CD4-positive, alpha-beta T cell treated with Interleukin-4 for 1 hour (primary cell): ENCODE measurements at regions not wholly inside any gene's neighbourhood (a gene's known extent, or its start where the extent isn't known, plus 50 kb on each side); places are given as distances from the start of the nearest gene placed in this dataset.

ENCODE experiments used
- DNase-seq, 2 donors: peaks; one replicate each; pipeline ENCODE4 v3.0.0-alpha.2; 2020 to 2022

- DNase-seq: no peak
Observed at GRCh38 chr16:73389085-73389484, 341.2 kb upstream of the ZFHX3 start.

GRCh38 chr16:73387979-73388378 lies 340.1 kb upstream of the ZFHX3 start:
- DNase-seq: no peak

- no peak for DNase-seq
Observed at GRCh38 chr16:73385696-73386095, 337.8 kb upstream of the ZFHX3 start.

GRCh38 chr16:73384506-73385089 lies 336.7 kb upstream of the ZFHX3 start:
- no peak for DNase-seq

- no peak for DNase-seq
Observed at GRCh38 chr16:73383988-73384365, 336.0 kb upstream of the ZFHX3 start.

GRCh38 chr16:73383195-73383987 lies 335.5 kb upstream of the ZFHX3 start:
- DNase-seq: no peak

- DNase-seq: no peak
Observed at GRCh38 chr16:73378471-73378870, 330.5 kb upstream of the ZFHX3 start.

- DNase-seq: no peak
Observed at GRCh38 chr16:73371584-73372319, 323.8 kb upstream of the ZFHX3 start.

GRCh38 chr16:73369851-73370250 lies 321.9 kb upstream of the ZFHX3 start:
- DNase-seq: no peak

- DNase-seq: no peak
Observed at GRCh38 chr16:73368715-73369114, 320.8 kb upstream of the ZFHX3 start.

GRCh38 chr16:73365016-73365551 lies 317.2 kb upstream of the ZFHX3 start:
- no peak for DNase-seq

- DNase-seq: no peak
Observed at GRCh38 chr16:73364413-73364812, 316.5 kb upstream of the ZFHX3 start.

- no peak for DNase-seq
Observed at GRCh38 chr16:73361061-73361460, 313.1 kb upstream of the ZFHX3 start.

- DNase-seq: no peak
Observed at GRCh38 chr16:73356401-73357079, 308.6 kb upstream of the ZFHX3 start.

- DNase-seq: no peak
Observed at GRCh38 chr16:73355981-73356380, 308.1 kb upstream of the ZFHX3 start.

- no peak for DNase-seq
Observed at GRCh38 chr16:73354434-73354833, 306.5 kb upstream of the ZFHX3 start.

- no peak for DNase-seq
Observed at GRCh38 chr16:73350707-73351452, 303.0 kb upstream of the ZFHX3 start.

- no peak for DNase-seq
Observed at GRCh38 chr16:73347500-73348375, 299.8 kb upstream of the ZFHX3 start.

- DNase-seq: no peak
Observed at GRCh38 chr16:73339821-73340220, 291.9 kb upstream of the ZFHX3 start.

- DNase-seq: no peak
Observed at GRCh38 chr16:73337373-73338296, 289.7 kb upstream of the ZFHX3 start.
